Astrocyte (in vitro differentiated cells and primary cell): ENCODE measurements at regions not wholly inside any gene's neighbourhood (a gene's known extent, or its start where the extent isn't known, plus 50 kb on each side); places are given as distances from the start of the nearest gene placed in this dataset.

Experiments used
- EZH2 ChIP-seq: IDR thresholded peaks from 2 replicates; pipeline ENCODE4 v1.6.1; 2012; ENCODE audit warnings: mild to moderate bottlenecking, low read length, inconsistent platforms; ENCODE audit not compliant: insufficient read depth
- TF ChIP-seq, protein P1 (sequence below): IDR thresholded peaks from 2 replicates; pipeline ENCODE4 v1.5.1; 2011; ENCODE audit warnings: low read depth, mild to moderate bottlenecking, inconsistent platforms, low read length, moderate library complexity; ENCODE audit not compliant: insufficient read depth

DNA sequence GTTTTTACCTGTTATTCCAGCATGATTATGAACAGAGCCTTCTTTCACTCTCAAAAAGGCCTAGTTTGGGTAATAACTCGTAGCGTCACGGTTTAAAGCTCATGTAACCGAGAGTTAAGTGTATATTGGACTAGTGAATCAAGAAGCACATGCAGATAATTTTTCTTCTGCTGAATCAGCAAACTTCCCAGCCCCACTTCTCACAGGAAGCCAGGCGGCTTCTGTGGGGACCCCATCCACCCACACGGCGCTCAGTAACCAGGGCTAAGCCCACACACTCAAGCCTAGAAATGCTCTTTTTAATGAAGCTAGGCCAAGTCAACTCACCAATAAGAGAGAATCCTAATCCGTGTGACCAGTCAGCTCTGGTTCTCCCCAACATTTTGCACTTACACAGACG is 191.2 kb upstream of the MGMT start:
- TF ChIP-seq, protein P1, sequence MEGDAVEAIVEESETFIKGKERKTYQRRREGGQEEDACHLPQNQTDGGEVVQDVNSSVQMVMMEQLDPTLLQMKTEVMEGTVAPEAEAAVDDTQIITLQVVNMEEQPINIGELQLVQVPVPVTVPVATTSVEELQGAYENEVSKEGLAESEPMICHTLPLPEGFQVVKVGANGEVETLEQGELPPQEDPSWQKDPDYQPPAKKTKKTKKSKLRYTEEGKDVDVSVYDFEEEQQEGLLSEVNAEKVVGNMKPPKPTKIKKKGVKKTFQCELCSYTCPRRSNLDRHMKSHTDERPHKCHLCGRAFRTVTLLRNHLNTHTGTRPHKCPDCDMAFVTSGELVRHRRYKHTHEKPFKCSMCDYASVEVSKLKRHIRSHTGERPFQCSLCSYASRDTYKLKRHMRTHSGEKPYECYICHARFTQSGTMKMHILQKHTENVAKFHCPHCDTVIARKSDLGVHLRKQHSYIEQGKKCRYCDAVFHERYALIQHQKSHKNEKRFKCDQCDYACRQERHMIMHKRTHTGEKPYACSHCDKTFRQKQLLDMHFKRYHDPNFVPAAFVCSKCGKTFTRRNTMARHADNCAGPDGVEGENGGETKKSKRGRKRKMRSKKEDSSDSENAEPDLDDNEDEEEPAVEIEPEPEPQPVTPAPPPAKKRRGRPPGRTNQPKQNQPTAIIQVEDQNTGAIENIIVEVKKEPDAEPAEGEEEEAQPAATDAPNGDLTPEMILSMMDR: no peak
- no peak for TF ChIP-seq EZH2
